ENCODE measurements at regions not wholly inside any gene's neighbourhood (a gene's known extent, or its start where the extent isn't known, plus 50 kb on each side); places are given as distances from the start of the nearest gene placed in this dataset.
"Not testable (repeated sequence)": the region's sequence is repeated elsewhere in the genome, so short reads cannot be mapped to it uniquely, and the experiment has no call there.

DNA sequence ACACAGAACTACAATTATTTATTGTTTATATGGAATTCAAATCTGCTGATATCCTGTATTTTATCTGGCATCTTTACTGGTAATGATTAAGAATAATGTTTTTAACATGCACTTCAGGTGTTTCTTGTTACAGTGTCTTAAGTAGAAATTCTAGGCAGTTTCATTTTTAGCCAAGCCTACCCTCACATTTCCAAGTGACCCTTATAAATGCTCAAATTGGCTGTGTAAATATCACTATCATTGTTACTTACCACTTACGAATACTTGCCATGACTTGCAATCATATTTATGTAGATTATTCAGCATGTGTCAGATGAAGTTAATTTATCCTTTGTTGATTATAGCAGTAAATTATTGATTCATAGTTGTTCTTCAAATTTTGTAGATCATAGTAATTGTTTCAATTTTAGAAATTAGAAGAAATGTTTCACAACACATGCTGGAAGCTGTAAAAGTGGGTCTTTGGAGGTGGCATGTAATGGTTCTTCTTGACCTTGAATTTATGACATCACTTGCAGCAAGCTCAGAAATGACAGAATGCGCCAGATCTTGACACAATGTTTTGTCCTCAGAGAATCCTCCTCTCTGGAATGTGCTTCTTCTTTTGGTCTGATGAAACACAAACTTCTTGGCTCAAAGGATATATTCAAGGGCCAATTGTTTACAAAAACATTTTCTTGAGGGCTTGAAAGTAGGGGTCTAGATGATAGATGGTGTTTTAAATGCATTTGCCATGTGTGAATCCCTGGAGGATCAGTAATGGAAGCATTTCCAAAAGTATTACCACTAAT is 471.8 kb downstream of the COL12A1 start:
- no peak for DNase-seq

DNA sequence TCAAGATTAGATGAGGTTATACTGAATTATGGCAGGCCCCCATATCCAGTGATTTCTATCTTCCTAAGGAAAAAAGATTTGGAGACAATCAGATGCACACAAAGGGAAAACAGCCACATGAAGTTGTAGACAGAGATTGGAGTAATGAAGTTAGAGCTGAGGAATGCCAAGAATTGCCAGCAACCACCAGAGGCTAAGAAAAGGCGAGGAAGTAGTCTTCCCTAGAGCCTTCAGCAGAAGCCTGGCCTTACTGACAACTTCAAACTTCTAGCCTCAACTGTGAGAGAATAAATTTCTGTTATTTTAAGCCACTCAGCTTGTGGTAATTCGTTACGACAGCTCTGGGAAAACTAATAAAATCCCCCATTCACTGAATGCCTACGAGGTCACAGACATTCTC is 473.9 kb downstream of the COL12A1 start:
- intact Hi-C loops (cut with DNase I) = no loop called here
- no peak for DNase-seq

More for the DNA sequence above, 471.8 kb downstream of the COL12A1 start:
- intact Hi-C loops (cut with DNase I) = no loop called here

DNA sequence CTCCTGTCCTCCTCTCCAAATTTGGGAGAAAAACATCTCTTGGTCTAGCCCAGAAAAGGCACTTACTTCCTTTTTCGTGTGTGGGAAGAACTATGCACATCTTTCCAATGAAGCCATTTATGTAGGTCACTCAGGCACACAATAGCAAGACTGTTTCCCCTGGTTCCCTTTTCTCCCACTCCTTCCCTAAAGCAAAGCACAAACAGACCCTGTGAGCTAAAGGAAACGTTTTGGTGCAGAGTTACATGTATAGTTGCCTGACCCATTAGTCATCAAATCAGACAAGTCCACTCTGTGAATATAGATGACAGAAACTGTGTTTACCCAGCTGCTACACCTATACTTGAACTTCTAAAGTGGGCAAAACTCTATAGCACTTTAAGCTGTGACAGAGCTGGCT is 474.6 kb downstream of the COL12A1 start:
- intact Hi-C loops (cut with DNase I) = no loop called here

DNA sequence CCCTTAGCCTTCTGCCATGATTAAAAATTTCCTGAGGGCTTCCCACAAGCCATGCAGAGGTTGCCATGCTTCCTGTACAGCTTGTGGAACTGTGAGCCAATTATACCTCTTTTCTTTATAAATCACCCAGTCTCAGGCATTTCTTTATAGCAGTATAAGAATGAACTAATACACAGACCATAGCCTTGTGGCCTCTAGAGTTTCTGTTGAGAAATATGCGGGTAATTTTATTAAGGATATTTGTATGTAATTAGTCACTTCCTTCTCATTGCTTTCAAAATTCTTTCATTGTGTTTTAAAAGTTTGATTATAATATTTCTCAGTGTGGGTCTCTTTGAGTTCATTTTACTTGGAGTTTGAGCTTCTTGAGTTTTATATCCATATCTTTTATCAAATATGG is 484.9 kb downstream of the COL12A1 start:
- intact Hi-C loops (cut with DNase I) = no loop called here

More for the DNA sequence above, 474.6 kb downstream of the COL12A1 start:
- no peak for DNase-seq

DNA sequence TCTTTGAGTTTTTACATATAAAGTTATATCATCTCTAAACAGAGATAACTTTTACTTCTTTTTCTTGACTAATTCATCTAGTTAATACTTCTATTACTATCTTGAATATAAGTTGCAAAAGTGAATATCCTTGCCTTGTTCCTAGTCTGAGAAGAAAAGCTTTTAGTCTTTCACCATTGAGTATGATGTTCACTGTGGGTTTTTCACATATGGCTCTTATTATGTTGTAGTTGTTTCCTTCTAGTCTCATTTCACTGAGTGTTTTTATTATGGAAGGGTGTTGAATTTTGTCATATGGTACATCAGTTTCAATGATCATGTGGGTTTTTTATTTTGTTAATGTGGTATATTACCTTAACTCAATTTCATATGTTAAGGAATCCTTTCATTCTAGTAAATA is 488.3 kb downstream of the COL12A1 start:
- intact Hi-C loops (cut with DNase I) = no loop called here
- no peak for DNase-seq

More for the DNA sequence above, 484.9 kb downstream of the COL12A1 start:
- no peak for DNase-seq

DNA sequence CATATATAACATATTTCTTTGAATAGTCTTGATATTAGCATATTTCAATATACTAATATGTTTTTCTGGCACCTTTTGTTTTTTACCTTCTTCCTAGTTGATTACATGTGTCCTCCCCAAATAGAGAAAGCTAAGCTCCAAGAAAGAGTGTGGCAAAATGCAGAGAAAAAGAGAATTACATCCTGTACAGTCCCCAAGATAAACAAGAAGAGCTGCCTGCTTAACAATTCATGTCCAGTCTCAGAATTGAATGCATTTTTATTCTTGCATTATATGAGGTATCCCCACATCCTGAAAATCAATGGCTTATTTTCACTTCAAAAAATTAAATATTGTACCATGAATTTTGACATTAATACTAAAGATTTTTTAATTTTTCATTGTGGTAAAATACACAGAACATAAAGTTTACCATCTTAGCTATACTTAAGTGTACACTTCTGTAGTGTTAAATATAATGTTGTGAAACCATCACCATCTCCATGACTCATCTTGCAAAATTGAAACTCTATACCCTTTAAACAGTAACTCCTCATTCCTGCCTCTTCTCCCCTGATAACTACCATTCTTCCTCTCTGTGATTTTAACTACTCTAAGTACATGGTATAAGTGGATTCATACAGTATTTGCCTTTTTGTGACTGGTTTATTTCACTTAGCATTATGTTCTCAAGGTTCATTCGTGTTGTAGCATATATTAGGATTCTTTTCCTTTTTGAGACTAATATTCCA is 490.3 kb downstream of the COL12A1 start:
- intact Hi-C loops (cut with DNase I) = no loop called here
- no peak for DNase-seq

DNA sequence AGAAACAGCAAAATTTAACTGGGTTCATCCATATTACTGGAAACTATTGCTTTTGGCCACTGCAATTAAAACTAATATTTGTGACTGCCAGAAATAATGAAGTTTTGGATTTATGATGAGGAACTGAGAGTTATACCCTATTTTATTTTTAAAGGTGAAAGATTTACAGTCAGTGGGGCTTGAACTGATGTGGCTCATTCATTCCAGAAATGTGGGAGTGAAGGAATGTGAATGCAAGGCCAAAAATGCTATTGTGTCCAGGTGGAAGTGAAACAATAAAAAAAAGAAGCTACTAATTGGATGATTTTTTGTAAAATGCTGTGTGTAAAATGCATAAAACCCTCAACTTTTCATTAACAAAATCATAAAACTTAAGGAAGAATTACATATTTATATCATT is 491.9 kb downstream of the COL12A1 start:
- DNase-seq = no peak
- intact Hi-C loops (cut with DNase I) = no loop called here

DNA sequence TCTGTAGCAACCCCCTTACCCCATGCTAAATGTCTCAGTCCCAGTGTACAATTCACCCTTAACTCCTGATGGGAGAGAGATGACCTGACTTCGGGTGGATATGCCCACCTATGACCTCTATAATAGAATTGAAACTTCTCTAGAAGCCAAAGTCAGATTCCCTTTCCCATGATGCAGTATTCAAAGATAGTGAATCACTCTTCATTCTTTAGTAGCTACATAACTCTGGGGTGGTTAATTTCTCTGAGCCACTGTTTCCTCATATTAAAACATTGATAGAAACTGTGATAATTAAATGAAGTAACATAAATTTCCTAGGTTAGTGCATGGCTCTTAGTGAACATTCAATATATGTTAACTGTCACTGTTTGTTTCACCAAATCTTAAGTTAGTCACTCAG is 500.4 kb downstream of the COL12A1 start:
- DNase-seq = no peak
- intact Hi-C loops (cut with DNase I) = no loop called here

DNA sequence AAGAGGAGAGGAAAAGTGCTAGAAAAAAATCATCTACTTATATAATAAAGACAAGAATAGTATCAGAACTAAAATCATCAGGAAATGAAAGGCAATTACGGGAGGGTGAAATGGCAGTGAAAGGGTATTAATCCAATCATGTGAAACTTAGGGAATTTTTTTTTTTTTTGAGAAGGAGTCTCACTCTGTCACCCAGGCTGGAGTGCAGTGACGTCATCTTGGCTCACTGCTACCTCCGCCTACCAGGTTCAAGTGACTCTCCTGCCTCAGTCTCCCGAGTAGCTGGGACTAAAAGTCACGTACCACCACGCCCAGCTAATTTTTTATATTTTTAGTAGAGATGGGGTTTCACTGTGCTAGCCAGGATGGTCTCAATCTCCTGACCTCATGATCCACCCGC is 501.3 kb downstream of the COL12A1 start:
- DNase-seq; intact Hi-C loops (cut with DNase I): not testable (repeated sequence)

DNA sequence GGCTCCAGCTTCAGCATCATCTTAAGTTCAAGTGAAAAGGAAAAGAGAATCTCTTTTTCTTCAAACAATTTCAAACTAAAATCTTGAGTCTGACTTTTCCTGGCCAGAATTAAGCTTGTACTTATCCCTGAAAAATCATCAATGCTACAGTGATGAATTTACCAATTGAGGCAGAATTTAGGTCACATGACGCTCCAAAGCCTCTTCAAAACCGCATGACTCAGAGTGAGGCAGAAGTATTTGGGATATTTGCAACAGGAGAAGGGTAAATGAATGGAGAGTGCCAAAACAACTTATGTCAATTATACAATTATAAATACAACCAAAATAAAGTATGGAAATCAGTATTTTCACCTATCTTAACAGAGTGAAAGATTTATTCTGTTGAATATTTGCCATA is 515.5 kb downstream of the COL12A1 start:
- intact Hi-C loops (cut with DNase I) = no loop called here
- no peak for DNase-seq

DNA sequence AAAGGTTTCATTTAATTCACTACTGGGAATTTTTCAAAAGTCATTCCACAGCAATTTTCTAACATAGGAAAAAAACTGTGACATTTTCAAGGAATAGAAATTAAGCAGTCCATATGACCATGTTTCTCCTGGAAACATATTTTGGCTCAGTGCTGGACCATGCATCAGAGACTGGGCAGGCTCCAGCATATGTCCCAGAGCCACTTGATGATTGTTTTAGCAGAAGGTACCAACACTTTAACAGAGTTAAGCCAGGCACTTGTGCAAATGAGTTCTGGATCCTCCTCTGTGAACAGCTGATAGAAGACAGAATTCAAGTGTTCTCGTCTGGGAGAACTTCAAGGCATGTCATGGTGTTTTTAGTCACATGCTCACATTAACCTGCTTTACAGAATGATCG is 516.3 kb downstream of the COL12A1 start:
- intact Hi-C loops (cut with DNase I) = no loop called here
- no peak for DNase-seq

DNA sequence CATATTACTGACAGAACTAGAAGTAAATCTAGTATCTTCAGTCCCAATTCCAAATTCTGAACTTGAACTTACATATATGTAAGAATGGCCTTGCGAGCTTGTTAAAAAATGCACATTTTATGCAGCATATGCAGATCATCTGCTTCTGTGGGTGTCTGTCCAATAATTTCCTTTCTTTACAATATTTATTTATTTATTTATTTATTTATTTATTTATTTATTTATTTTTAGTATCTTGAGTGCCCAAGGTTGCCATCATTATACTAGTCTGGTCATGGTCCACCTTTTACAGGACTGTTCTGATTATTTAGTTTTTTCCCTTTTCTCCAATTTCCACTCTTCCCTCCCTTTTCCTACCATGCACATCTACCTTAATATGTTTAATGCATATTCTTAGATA is 528.4 kb downstream of the COL12A1 start:
- DNase-seq = no peak
- intact Hi-C loops (cut with DNase I) = no loop called here

DNA sequence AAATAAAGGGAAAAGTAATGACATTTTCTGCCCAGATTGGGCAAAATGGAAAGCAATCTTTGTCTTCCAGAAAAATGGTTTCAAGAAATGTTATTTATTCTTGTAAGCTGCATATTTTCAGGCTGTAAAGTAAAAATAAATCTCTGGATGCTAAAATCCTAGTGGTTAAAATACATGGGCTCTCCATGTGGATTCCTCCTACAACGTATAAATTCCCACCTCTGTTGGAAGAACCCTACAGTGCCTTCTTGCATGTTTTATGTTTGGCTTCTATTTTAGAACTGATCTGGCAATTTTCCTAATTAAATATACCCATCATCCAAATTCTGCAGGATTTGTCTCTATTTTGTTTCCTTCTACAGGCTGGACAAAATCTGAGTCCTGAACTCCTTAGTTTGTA is 528.9 kb downstream of the COL12A1 start:
- intact Hi-C loops (cut with DNase I) = no loop called here
- no peak for DNase-seq

DNA sequence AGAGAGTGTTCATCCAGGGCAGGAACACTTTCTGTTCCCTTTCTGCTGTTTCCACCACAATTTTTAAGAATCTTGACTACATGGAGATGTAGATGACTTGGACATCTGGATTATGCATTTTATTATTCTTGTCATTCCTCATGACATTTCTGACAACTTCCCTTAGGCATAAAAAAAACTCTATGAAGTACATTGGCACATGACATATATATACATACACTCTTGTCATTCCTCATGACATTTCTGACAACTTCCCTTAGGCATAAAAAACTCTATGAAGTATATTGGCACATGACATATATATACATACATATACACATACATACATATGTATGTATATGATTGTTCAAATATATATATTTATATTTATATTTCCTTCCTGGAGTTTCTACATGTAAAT is 531.5 kb downstream of the COL12A1 start:
- no peak for DNase-seq
- intact Hi-C loops (cut with DNase I) = no loop called here

DNA sequence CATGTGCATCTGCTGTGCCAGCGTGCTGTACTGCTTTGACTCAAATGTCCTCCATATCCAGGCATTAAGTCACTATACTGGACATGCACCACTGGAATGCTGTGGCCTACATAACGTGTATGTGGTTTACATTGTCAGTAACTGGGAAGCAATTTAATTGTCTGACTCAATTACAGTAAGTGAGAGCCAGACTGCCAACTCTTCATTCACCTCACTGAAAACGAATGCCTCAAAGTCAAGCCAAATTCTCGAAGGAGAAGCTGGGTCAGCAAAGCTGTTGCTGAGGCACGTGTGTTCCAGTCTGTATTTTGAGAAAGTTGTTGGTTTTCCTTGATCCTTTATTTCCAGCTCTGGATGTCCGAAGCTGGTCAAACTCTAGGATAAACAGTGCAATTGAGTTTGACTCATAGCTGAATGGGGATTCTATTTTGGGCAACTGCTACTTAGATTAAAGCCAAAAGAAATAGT is 534.3 kb downstream of the COL12A1 start:
- intact Hi-C loops (cut with DNase I) = no loop called here

DNA sequence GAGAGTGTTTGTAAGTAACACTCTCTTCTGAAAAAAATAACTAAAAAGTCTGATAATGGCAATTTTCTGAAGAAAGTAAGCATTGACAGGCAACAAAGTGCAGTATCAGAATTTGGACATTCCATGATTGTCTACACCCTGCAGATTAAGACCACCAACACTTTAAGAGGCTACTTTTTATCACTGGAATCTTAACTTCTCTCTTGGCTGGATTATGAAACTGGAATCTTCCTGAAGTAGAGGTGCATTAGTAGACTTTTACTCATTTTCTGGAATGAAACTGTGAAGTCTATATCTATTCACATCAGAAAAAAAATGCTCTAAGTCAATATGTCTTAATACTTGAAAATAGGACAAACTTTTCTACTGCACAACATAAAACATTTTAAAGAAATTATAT is 547.5 kb downstream of the COL12A1 start:
- no peak for DNase-seq
- intact Hi-C loops (cut with DNase I) = no loop called here

More for the DNA sequence above, 534.3 kb downstream of the COL12A1 start:
- no peak for DNase-seq

DNA sequence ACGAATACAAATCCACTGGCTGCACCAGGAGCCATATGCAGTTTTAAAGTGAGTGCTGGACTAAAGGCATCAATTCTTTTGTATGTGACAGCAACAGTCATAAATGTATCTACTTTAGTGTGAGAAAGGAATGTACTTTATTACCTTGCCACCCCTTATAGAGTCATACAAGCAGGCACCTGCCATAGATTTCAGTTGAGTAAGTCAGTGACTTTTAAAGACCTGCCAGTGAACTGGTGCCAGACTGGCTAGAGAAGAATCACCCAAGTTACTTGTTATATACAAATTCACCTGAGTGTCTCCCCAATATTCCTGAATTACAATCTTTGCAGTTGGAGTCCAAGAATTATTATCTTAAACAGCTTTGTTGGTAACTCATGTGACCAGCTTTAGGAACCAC is 547.9 kb downstream of the COL12A1 start:
- DNase-seq = no peak
- intact Hi-C loops (cut with DNase I) = no loop called here

DNA sequence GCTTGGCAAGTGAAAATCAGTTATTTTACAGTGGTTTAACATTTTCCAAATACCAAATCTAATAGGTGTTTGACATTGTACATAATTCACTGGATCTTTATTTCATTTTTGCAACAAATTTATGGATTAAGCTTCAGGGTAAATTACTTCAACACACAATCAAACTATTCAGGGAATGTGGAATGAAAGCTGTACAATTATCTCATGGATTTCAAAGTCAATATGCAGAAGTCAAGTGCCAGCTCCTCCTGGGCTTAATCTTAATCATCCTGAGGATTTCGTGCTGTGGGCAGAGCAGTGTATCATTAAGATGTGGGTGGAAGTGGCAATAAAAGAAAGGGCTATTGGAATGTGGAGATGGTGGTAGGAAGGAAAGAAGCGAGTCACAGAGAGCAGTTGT is 548.8 kb downstream of the COL12A1 start:
- intact Hi-C loops (cut with DNase I) = no loop called here
- no peak for DNase-seq

DNA sequence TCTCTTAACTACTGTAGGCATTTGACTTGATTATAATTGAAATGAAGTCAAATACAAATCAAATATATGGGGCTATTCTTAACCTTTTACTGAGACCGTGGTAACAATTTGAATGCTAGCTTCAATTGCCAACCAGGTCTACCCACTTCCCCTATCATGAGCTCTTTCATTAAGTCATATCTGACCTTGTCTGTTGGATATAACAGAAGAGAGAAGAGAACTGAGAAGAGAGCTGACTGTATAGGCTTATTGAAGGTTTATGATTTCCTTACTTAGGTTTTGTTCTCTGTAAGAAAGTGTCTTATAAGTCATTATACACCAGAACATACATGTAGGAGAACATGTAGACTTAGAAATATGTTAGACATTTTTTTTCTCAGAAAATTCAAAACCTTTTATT is 549.4 kb downstream of the COL12A1 start:
- no peak for DNase-seq
- intact Hi-C loops (cut with DNase I) = no loop called here

DNA sequence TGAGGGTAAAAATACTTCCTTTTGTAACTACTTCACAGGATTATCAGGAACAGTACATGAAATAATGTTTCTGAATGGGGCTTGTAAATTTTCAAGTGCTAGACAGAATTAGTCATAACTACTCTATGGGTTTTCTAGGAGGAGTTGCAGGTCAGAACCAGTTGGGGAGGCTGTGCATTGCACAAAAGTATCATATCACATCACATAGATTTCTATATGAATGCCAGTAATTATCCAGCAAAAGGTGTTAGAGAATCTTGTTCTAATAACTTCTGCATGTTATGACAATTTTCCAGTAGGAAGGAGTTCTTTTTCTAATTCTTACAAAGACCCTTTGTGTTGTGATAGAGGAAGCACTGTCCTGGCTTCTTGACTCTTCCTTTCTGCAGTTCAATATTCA is 551.6 kb downstream of the COL12A1 start:
- intact Hi-C loops (cut with DNase I) = no loop called here
- no peak for DNase-seq

DNA sequence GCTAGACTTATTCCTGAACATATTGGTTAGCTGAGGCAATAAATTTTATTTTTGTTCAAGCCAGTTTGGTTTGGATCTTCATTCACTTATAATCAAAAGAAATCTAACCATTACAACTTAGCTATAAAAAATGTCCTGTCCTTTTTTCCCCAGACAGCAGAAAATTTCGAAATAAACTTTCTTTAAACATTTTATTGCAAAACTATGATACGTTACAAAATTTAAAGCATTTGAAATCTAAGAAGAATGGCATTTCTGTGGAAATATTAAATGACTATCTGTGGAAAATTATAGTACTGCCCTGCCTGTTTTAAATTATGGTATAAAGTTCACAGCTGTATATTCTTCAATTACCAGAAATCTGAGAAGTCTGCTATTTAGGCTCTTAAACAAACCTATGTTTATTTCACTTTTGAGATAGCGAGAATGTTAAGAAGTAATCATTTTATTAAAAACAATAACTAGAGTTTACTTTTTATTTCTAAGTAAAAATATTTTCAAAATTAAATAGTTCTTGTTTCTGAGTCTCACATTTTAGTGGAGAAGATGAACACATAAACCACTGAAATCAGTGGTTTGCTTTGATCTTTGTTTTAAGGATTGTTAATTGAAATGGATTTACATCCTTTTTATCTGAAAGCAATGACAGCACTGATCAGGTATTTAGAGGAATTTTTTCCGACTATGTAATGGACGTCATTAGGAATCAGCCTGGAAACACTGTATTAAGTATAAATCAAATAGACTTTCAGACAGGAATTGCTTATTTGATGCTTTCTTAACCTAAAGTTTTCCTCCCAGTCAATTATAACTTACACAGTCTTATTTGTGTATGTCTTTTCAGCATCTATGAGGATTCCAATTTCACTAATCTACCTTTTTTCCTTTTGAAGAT is 553.7 kb downstream of the COL12A1 start:
- intact Hi-C loops (cut with DNase I) = no loop called here
- no peak for DNase-seq
